KOPT-K1 (cell line): ENCODE measurements at regions not wholly inside any gene's neighbourhood (a gene's known extent, or its start where the extent isn't known, plus 50 kb on each side); places are given as distances from the start of the nearest gene placed in this dataset.

Experiments
- H3K27ac ChIP-seq: fragments of 200-600 bp; sonication (generic); 2 replicates; pipeline ENCODE4 v1.5.1; 2016; ENCODE audit warnings: antibody characterized with exemption, mild to moderate bottlenecking, low read depth, low read length; ENCODE audit not compliant: poor library complexity, severe bottlenecking
- H3K36me3 ChIP-seq: fragments of 200-600 bp; sonication (generic); 2 replicates; pipeline ENCODE4 v1.5.1; 2017; ENCODE audit warnings: antibody characterized with exemption, mild to moderate bottlenecking, low read length, moderate library complexity; ENCODE audit not compliant: insufficient read depth
- H3K9me3 ChIP-seq: fragments of 200-600 bp; sonication (generic); 2 replicates; pipeline ENCODE4 v1.5.1; 2017; ENCODE audit warnings: antibody characterized with exemption, low read length, mild to moderate bottlenecking; ENCODE audit not compliant: insufficient read depth, poor library complexity, severe bottlenecking

DNA sequence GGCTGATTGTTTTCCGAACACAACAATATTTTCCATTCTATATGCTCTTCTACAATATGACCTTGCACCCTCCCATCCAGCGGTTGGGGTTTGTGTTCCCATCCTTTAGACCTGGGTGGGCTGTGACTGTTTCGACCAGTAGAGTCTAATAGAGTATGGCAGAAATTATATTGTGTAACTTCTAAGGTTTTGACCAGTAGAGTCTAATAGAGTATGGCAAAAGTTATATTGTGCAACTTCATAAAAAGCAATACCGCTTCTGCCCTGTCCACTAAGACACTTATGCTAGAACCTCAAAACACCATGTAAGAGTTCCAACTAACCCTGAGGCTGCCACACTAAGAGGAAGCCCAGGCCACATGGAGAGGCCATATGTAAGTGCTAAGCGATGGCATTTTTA is 719.7 kb upstream of the TBX3 start:
- H3K36me3 ChIP-seq: no peaks in the 10 kb centered on the region
- no peaks in the 10 kb centered on the region for H3K9me3 ChIP-seq
- no peak overlapping the region for H3K27ac ChIP-seq

GRCh38 chr12:115403253-115403652 is 719.3 kb upstream of the TBX3 start:
- Histone ChIP-seq H3K36me3 (no peaks in the 10 kb centered on the region), H3K27ac (no peak overlapping the region), H3K9me3 (no peaks in the 10 kb centered on the region)

- no peak overlapping the region for H3K27ac ChIP-seq
- no peaks in the 10 kb centered on the region for H3K36me3 ChIP-seq
- no peaks in the 10 kb centered on the region for H3K9me3 ChIP-seq
These were observed 718.6 kb upstream of the TBX3 start for GRCh38 chr12:115402443-115403180.

GRCh38 chr12:115401761-115402160 is 717.8 kb upstream of the TBX3 start:
- H3K36me3 ChIP-seq: no peaks in the 10 kb centered on the region
- peaks cover 5% of the 10 kb centered on the region for H3K9me3 ChIP-seq
- no peak overlapping the region for H3K27ac ChIP-seq

DNA sequence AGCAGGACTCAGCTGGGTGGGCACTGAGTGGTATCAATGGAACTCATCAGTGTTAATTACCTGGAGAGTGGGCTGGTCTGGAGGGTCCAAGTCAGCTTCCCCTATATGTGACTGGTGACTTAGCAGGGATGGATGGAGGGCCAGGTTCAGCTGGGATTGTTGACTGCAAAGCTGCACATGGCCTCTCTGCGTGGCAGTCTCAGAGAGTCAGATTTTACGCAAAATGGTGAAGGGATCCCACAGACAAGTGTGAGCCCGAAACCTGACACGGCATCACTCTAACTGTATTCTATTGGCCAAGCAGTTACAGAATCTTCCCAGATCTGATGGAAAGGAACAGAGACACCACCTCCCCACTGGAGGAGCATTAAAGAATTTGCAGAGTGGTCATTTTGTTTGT is 716.0 kb upstream of the TBX3 start:
- no peaks in the 10 kb centered on the region for H3K36me3 ChIP-seq
- H3K9me3 ChIP-seq: peaks cover 13% of the 10 kb centered on the region

GRCh38 chr12:115398311-115398781 is 714.4 kb upstream of the TBX3 start:
- H3K9me3 ChIP-seq: peaks cover 13% of the 10 kb centered on the region

More for the DNA sequence above, 716.0 kb upstream of the TBX3 start:
- H3K27ac ChIP-seq: no peak overlapping the region

DNA sequence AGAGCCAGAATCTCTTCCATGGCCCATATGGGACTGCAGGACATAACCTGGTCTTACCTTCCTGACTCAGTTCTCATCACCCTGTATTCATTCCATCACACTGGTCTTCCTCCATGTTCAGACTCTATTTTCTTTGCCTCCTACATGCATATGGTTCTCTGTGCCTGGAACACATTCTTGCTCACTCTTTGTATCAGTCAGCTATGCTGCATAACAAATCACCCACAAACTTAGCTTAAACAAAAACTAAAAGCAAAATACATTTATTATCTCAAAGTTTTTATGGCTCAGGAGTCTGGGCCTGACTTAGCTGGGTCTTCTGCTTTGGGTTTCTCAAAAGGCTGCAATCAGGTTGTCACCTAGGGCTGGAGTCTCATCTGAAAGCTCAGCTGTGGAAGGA is 712.6 kb upstream of the TBX3 start:
- H3K27ac ChIP-seq: no peak overlapping the region
- H3K36me3 ChIP-seq: no peaks in the 10 kb centered on the region
- H3K9me3 ChIP-seq: peaks cover 13% of the 10 kb centered on the region

More at GRCh38 chr12:115398311-115398781, 714.4 kb upstream of the TBX3 start:
- no peaks in the 10 kb centered on the region for H3K36me3 ChIP-seq
- H3K27ac ChIP-seq: no peak overlapping the region

GRCh38 chr12:115394496-115395220 is 710.7 kb upstream of the TBX3 start:
- Histone ChIP-seq H3K36me3 (no peaks in the 10 kb centered on the region), H3K9me3 (peaks cover 20% of the 10 kb centered on the region), H3K27ac (no peak overlapping the region)

- Histone ChIP-seq H3K9me3 (peaks cover 7% of the 10 kb centered on the region), H3K36me3 (no peaks in the 10 kb centered on the region), H3K27ac (no peak overlapping the region)
These were observed 704.2 kb upstream of the TBX3 start for GRCh38 chr12:115388139-115388538.

GRCh38 chr12:115387467-115387901 is 703.5 kb upstream of the TBX3 start:
- no peak overlapping the region for H3K27ac ChIP-seq
- H3K36me3 ChIP-seq: no peaks in the 10 kb centered on the region
- peaks cover 7% of the 10 kb centered on the region for H3K9me3 ChIP-seq

- H3K9me3 ChIP-seq: peaks cover 7% of the 10 kb centered on the region
- no peaks in the 10 kb centered on the region for H3K36me3 ChIP-seq
- H3K27ac ChIP-seq: no peak overlapping the region
These were observed 703.0 kb upstream of the TBX3 start for GRCh38 chr12:115386946-115387345.

GRCh38 chr12:115385141-115385540 is 701.2 kb upstream of the TBX3 start:
- Histone ChIP-seq H3K9me3 (no peaks in the 10 kb centered on the region), H3K36me3 (no peaks in the 10 kb centered on the region), H3K27ac (no peak overlapping the region)

DNA sequence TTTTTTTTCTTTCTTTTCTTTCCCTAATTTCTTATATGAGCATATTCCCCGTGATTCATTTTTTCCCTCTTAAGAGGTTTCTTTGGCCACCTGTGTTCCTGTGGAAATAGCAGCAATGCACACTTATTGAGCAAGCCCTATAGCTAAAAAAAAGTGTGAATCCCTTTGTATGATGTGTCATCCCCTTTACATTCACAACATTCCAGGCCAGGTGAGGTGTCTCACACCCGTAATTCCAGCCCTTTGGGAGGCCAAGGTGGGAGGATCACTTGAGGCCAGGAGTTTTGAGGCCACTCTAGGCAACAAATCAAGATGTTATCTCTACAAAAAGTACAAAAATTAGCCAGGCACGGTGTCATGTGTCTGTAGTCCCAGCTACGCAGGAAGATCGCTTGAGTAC is 700.4 kb upstream of the TBX3 start:
- Histone ChIP-seq H3K9me3 (no peaks in the 10 kb centered on the region), H3K27ac (no peak overlapping the region), H3K36me3 (no peaks in the 10 kb centered on the region)

DNA sequence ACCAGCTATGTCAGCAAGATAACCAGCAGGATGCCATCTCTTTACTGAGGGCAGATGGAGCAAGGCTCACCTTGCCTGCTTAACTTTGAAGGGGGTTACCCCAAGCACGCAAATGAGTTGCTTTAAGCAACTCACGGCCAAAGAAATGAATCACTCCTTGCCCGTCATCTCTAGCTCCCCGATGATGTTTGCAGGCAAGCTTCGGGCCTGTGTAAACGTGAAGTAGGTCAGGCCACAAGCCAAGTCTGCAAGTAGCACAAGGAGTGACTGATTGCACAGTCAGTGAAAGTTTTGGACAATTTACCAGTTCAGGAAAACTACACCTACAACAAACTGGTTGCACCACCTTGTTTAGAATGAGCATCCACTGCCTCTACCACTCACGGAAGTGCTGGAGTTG is 699.7 kb upstream of the TBX3 start:
- H3K36me3 ChIP-seq: no peaks in the 10 kb centered on the region
- H3K27ac ChIP-seq: no peak overlapping the region

GRCh38 chr12:115382681-115383080 is 698.7 kb upstream of the TBX3 start:
- Histone ChIP-seq H3K36me3 (no peaks in the 10 kb centered on the region), H3K27ac (no peak overlapping the region), H3K9me3 (peaks cover 5% of the 10 kb centered on the region)

More for the DNA sequence above, 699.7 kb upstream of the TBX3 start:
- H3K9me3 ChIP-seq: peaks cover 5% of the 10 kb centered on the region
